Effector memory CD4-positive, alpha-beta T cell (primary cell): ENCODE measurements at regions not wholly inside any gene's neighbourhood (a gene's known extent, or its start where the extent isn't known, plus 50 kb on each side); places are given as distances from the start of the nearest gene placed in this dataset.
"Not testable (repeated sequence)": the region's sequence is repeated elsewhere in the genome, so short reads cannot be mapped to it uniquely, and the experiment has no call there.

Source experiments
- DNase-seq, 3 donors: peaks; one replicate each; pipeline ENCODE4 v3.0.0-alpha.2; 2020
- H3K27ac ChIP-seq: 2 replicates; pipeline ENCODE4 v1.7.0; 2013; ENCODE audit warnings: mild to moderate bottlenecking, low read length, moderate library complexity; ENCODE audit not compliant: insufficient read depth, poor library complexity, severe bottlenecking
- H3K27me3 ChIP-seq: replicated peaks from 2 replicates; pipeline ENCODE4 v1.7.0; 2013; ENCODE audit warnings: mild to moderate bottlenecking, low read length; ENCODE audit not compliant: insufficient read depth, control insufficient read depth, poor library complexity, severe bottlenecking
- H3K36me3 ChIP-seq: 2 replicates; pipeline ENCODE4 v1.7.0; 2013; ENCODE audit warnings: mild to moderate bottlenecking, low read length, moderate library complexity; ENCODE audit not compliant: control insufficient read depth, insufficient read depth
- H3K4me1 ChIP-seq: 2 replicates; pipeline ENCODE4 v1.7.0; 2013; ENCODE audit warnings: low read length, mild to moderate bottlenecking; ENCODE audit not compliant: control insufficient read depth, insufficient read depth, poor library complexity, severe bottlenecking
- H3K4me3 ChIP-seq: 2 replicates; pipeline ENCODE4 v1.7.0; 2013; ENCODE audit warnings: low read length, low read depth, mild to moderate bottlenecking; ENCODE audit not compliant: insufficient read depth, poor library complexity, severe bottlenecking
- H3K9me3 ChIP-seq: 2 replicates; pipeline ENCODE4 v1.7.0; 2013; ENCODE audit warnings: mild to moderate bottlenecking, low read length, moderate library complexity; ENCODE audit not compliant: control insufficient read depth

GRCh38 chr6:130494729-130495128, 128.9 kb downstream of the TMEM200A start:
- Histone ChIP-seq H3K27ac (no peak overlapping the region), H3K9me3 (no peaks in the 10 kb centered on the region), H3K4me1 (no peaks in the 10 kb centered on the region), H3K27me3 (no peaks in the 10 kb centered on the region), H3K4me3 (no peak overlapping the region), H3K36me3 (no peaks in the 10 kb centered on the region)
- no peak for DNase-seq

GRCh38 chr6:130500693-130501092, 134.9 kb downstream of the TMEM200A start:
- Histone ChIP-seq H3K27ac (no peak overlapping the region), H3K4me3 (no peak overlapping the region), H3K36me3 (no peaks in the 10 kb centered on the region), H3K27me3 (no peaks in the 10 kb centered on the region), H3K9me3 (no peaks in the 10 kb centered on the region), H3K4me1 (no peaks in the 10 kb centered on the region)
- no peak for DNase-seq

- DNase-seq, result no peak
Measured at GRCh38 chr6:130503146-130503545, 137.3 kb downstream of the TMEM200A start.

GRCh38 chr6:130505808-130506598, 140.2 kb downstream of the TMEM200A start:
- H3K4me1 ChIP-seq, result no peaks in the 10 kb centered on the region

More at GRCh38 chr6:130503146-130503545, 137.3 kb downstream of the TMEM200A start:
- H3K4me3 ChIP-seq, result no peak overlapping the region
- no peaks in the 10 kb centered on the region for H3K4me1 ChIP-seq
- no peaks in the 10 kb centered on the region for H3K9me3 ChIP-seq
- H3K27me3 ChIP-seq, result no peaks in the 10 kb centered on the region
- no peak overlapping the region for H3K27ac ChIP-seq
- no peaks in the 10 kb centered on the region for H3K36me3 ChIP-seq

GRCh38 chr6:130507005-130507665, 141.3 kb downstream of the TMEM200A start:
- not testable (repeated sequence) for H3K9me3 ChIP-seq, H3K4me1 ChIP-seq, DNase-seq, H3K27ac ChIP-seq, H3K36me3 ChIP-seq, H3K27me3 ChIP-seq, H3K4me3 ChIP-seq

More at GRCh38 chr6:130505808-130506598, 140.2 kb downstream of the TMEM200A start:
- DNase-seq, result no peak
- H3K27ac ChIP-seq, result no peak overlapping the region
- no peak overlapping the region for H3K4me3 ChIP-seq
- H3K27me3 ChIP-seq, result no peaks in the 10 kb centered on the region
- no peaks in the 10 kb centered on the region for H3K36me3 ChIP-seq
- no peaks in the 10 kb centered on the region for H3K9me3 ChIP-seq

- Histone ChIP-seq H3K4me3 (no peak overlapping the region), H3K27me3 (no peaks in the 10 kb centered on the region), H3K27ac (no peak overlapping the region), H3K9me3 (no peaks in the 10 kb centered on the region), H3K36me3 (no peaks in the 10 kb centered on the region), H3K4me1 (peaks cover 14% of the 10 kb centered on the region)
- no peak for DNase-seq
Measured at GRCh38 chr6:130507666-130508028, 141.8 kb downstream of the TMEM200A start.

GRCh38 chr6:130513770-130514169, 148.0 kb downstream of the TMEM200A start:
- Histone ChIP-seq H3K9me3 (no peaks in the 10 kb centered on the region), H3K27ac (peak overlapping the region; percentile 64), H3K4me3 (peak overlapping the region; percentile 15), H3K36me3 (no peaks in the 10 kb centered on the region), H3K4me1 (peaks cover 23% of the 10 kb centered on the region), H3K27me3 (no peaks in the 10 kb centered on the region)
- peak; percentile 19 to 45 (median 27) for DNase-seq

GRCh38 chr6:130514712-130515111, 148.9 kb downstream of the TMEM200A start:
- Histone ChIP-seq H3K4me3 (no peak overlapping the region), H3K9me3 (no peaks in the 10 kb centered on the region), H3K27ac (no peak overlapping the region)

GRCh38 chr6:130515306-130515705, 149.5 kb downstream of the TMEM200A start:
- Histone ChIP-seq H3K4me1 (peaks cover 23% of the 10 kb centered on the region), H3K27me3 (no peaks in the 10 kb centered on the region), H3K36me3 (no peaks in the 10 kb centered on the region), H3K4me3 (no peak overlapping the region), H3K27ac (no peak overlapping the region), H3K9me3 (no peaks in the 10 kb centered on the region)
- DNase-seq, result no peak

More at GRCh38 chr6:130514712-130515111, 148.9 kb downstream of the TMEM200A start:
- Histone ChIP-seq H3K4me1 (peaks cover 23% of the 10 kb centered on the region), H3K36me3 (no peaks in the 10 kb centered on the region), H3K27me3 (no peaks in the 10 kb centered on the region)
- DNase-seq, result no peak

- no peaks in the 10 kb centered on the region for H3K9me3 ChIP-seq
- H3K27me3 ChIP-seq, result no peaks in the 10 kb centered on the region
- H3K27ac ChIP-seq, result no peak overlapping the region
- H3K36me3 ChIP-seq, result no peaks in the 10 kb centered on the region
- peaks cover 20% of the 10 kb centered on the region for H3K4me1 ChIP-seq
- H3K4me3 ChIP-seq, result no peak overlapping the region
- no peak for DNase-seq
Measured at GRCh38 chr6:130516604-130517003, 150.8 kb downstream of the TMEM200A start.
